HG02678 (cell line): ENCODE measurements at regions not wholly inside any gene's neighbourhood (a gene's known extent, or its start where the extent isn't known, plus 50 kb on each side); places are given as distances from the start of the nearest gene placed in this dataset.
"Not testable (repeated sequence)": the region's sequence is repeated elsewhere in the genome, so short reads cannot be mapped to it uniquely, and the experiment has no call there.

Experiments
- ATAC-seq: cut with Tn5 transposase; IDR thresholded peaks from one replicate; pipeline ENCODE4 v1.9.1; 2021; ENCODE audit warnings: mild to moderate bottlenecking, moderate library complexity; ENCODE audit not compliant: unreplicated experiment

- not testable (repeated sequence) for ATAC-seq
These were observed 51.0 kb upstream of the CDYL start for GRCh38 chr6:4725136-4725760.

- ATAC-seq = not testable (repeated sequence)
These were observed 51.5 kb upstream of the CDYL start for GRCh38 chr6:4724727-4725126.

- ATAC-seq = no peak
These were observed 52.8 kb upstream of the CDYL start for GRCh38 chr6:4723383-4723782.

- not testable (repeated sequence) for ATAC-seq
These were observed 54.8 kb upstream of the CDYL start for GRCh38 chr6:4721368-4721767.

- no peak for ATAC-seq
These were observed 56.7 kb upstream of the CDYL start for GRCh38 chr6:4719491-4719890.

- no peak for ATAC-seq
These were observed 58.3 kb upstream of the CDYL start for GRCh38 chr6:4717856-4718255.

GRCh38 chr6:4717124-4717523 lies 59.1 kb upstream of the CDYL start:
- ATAC-seq = no peak

GRCh38 chr6:4714961-4715501 lies 61.2 kb upstream of the CDYL start:
- ATAC-seq = no peak

GRCh38 chr6:4712291-4712690 lies 63.9 kb upstream of the CDYL start:
- no peak for ATAC-seq

- ATAC-seq = no peak
These were observed 69.2 kb upstream of the CDYL start for GRCh38 chr6:4707011-4707410.

- ATAC-seq = no peak
These were observed 70.4 kb upstream of the CDYL start for GRCh38 chr6:4705809-4706208.

GRCh38 chr6:4703382-4703781 lies 72.8 kb upstream of the CDYL start:
- no peak for ATAC-seq

- no peak for ATAC-seq
These were observed 77.1 kb upstream of the CDYL start for GRCh38 chr6:4698901-4699659.

GRCh38 chr6:4693173-4693970 lies 82.8 kb upstream of the CDYL start:
- no peak for ATAC-seq

- ATAC-seq = no peak
These were observed 83.5 kb upstream of the CDYL start for GRCh38 chr6:4692664-4693063.

GRCh38 chr6:4687989-4688947 lies 87.9 kb upstream of the CDYL start:
- no peak for ATAC-seq

GRCh38 chr6:4687656-4687988 lies 88.6 kb upstream of the CDYL start:
- no peak for ATAC-seq

- ATAC-seq = no peak
These were observed 93.6 kb upstream of the CDYL start for GRCh38 chr6:4682431-4683097.

GRCh38 chr6:4678506-4679300 lies 97.5 kb upstream of the CDYL start:
- ATAC-seq = no peak
